ENCODE measurements at regions not wholly inside any gene's neighbourhood (a gene's known extent, or its start where the extent isn't known, plus 50 kb on each side); places are given as distances from the start of the nearest gene placed in this dataset.

DNA sequence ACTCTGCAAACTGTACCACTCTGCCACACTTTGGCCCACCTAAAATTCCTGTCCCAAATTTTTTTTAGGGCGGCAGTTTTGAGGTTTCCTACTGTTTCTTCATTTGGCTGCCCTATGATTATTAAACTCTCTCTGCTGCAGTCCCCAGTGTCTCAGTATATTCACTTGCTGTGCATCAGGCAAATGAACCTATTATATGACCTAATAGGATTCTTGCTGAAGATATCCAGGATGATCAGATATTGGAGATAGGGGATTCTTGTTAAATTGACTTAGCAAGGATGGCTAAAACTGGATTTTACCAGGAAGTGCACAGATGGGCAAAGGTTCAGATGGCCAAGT, 410.8 kb upstream of the DDI1 start:
- Histone ChIP-seq H3K27ac (peak overlapping the region in 2 of 10 donors; percentile 48 to 72), H3K4me1 (peaks cover 0 to 14% (median 0%) of the 10 kb centered on the region in 9 donors)

GRCh38 chr11:103628121-103628520, 408.3 kb upstream of the DDI1 start:
- no peak for TF ChIP-seq CTCF (IDR thresholded peaks at IDR 0.05)
- H3K9me3 ChIP-seq = no peaks in the 10 kb centered on the region
- no peaks in the 10 kb centered on the region for H3K36me3 ChIP-seq
- no peak overlapping the region for H3K27ac ChIP-seq
- no peak for DNase-seq
- H3K27me3 ChIP-seq = no peaks in the 10 kb centered on the region
- ATAC-seq = no peak
- no peak overlapping the region for H3K4me3 ChIP-seq
- intact Hi-C loops (cut with DNase I) = no loop called here
- 74 to 75% methylated on average over 4 of the region's 4 CpGs for WGBS, 2 donors
- H3K4me1 ChIP-seq = peaks cover 0 to 17% (median 0%) of the 10 kb centered on the region in 9 donors

More for the DNA sequence above, 410.8 kb upstream of the DDI1 start:
- Histone ChIP-seq H3K9me3 (no peaks in the 10 kb centered on the region), H3K36me3 (no peaks in the 10 kb centered on the region), H3K27me3 (no peaks in the 10 kb centered on the region), H3K4me3 (no peak overlapping the region)
- ATAC-seq (no peak), DNase-seq (no peak)
- WGBS, 2 donors = 0 to 43% methylated on average over 1 of the region's 1 CpG
- no peak for TF ChIP-seq CTCF (IDR thresholded peaks at IDR 0.05)
- intact Hi-C loops (cut with DNase I) = no loop called here

GRCh38 chr11:103631841-103632240, 404.6 kb upstream of the DDI1 start:
- H3K4me3 ChIP-seq = no peak overlapping the region
- no peak overlapping the region for H3K27ac ChIP-seq
- peaks cover 0 to 12% (median 3%) of the 10 kb centered on the region in 9 donors for H3K4me1 ChIP-seq
- 46 to 50% methylated on average over 1 of the region's 1 CpG for WGBS, 2 donors
- no peak for DNase-seq
- H3K27me3 ChIP-seq = no peaks in the 10 kb centered on the region
- no peak for ATAC-seq
- no peaks in the 10 kb centered on the region for H3K36me3 ChIP-seq
- TF ChIP-seq CTCF (IDR thresholded peaks at IDR 0.05) = no peak
- H3K9me3 ChIP-seq = no peaks in the 10 kb centered on the region
- intact Hi-C loops (cut with DNase I) = no loop called here

GRCh38 chr11:103633068-103633788, 403.2 kb upstream of the DDI1 start:
- intact Hi-C loops (cut with DNase I) = no loop called here
- 94 to 96% methylated on average over 1 of the region's 1 CpG for WGBS, 2 donors
- H3K36me3 ChIP-seq = no peaks in the 10 kb centered on the region
- no peak overlapping the region for H3K4me3 ChIP-seq
- H3K4me1 ChIP-seq = peaks cover 0 to 12% (median 3%) of the 10 kb centered on the region in 9 donors
- H3K27ac ChIP-seq = peak overlapping the region in 7 of 10 donors; percentile 22 to 82 (median 34)
- no peaks in the 10 kb centered on the region for H3K27me3 ChIP-seq
- no peak for DNase-seq
- peak in 2 of 8 donors; percentile 28 to 56 for ATAC-seq
- no peaks in the 10 kb centered on the region for H3K9me3 ChIP-seq
- TF ChIP-seq CTCF (IDR thresholded peaks at IDR 0.05) = no peak
